Esophagus (tissue), 2 donors: ENCODE measurements at regions not wholly inside any gene's neighbourhood (a gene's known extent, or its start where the extent isn't known, plus 50 kb on each side); places are given as distances from the start of the nearest gene placed in this dataset.

Experiments used
- H3K27ac ChIP-seq, 2 donors: one replicate each; pipeline ENCODE4 v1.5.1; 2013; ENCODE audit warnings: low read depth in 2 of 2, mild to moderate bottlenecking in 2 of 2, inconsistent platforms in 1 of 2, low read length in 1 of 2, moderate library complexity in 1 of 2
- H3K27me3 ChIP-seq, 2 donors: one replicate each; pipeline ENCODE4 v1.6.1; 2013; ENCODE audit warnings: low read length in 2 of 2, control low read depth in 1 of 2, mild to moderate bottlenecking in 1 of 2; ENCODE audit not compliant: insufficient read depth in 2 of 2, control insufficient read depth in 1 of 2
- H3K36me3 ChIP-seq, 2 donors: one replicate each; pipeline ENCODE4 v1.6.1; 2013; ENCODE audit warnings: low read length in 1 of 2; ENCODE audit not compliant: control insufficient read depth in 2 of 2, insufficient read depth in 2 of 2
- H3K4me1 ChIP-seq, 2 donors: one replicate each; pipeline ENCODE4 v1.6.1; 2013; ENCODE audit warnings: low read length in 1 of 2; ENCODE audit not compliant: control insufficient read depth in 2 of 2, insufficient read depth in 2 of 2
- H3K4me3 ChIP-seq, 2 donors: one replicate each; pipeline ENCODE4 v1.5.1; 2013; ENCODE audit warnings: low read length in 2 of 2, mild to moderate bottlenecking in 2 of 2, low read depth in 1 of 2, moderate library complexity in 1 of 2
- H3K9me3 ChIP-seq, 2 donors: one replicate each; pipeline ENCODE4 v1.6.1; 2013; ENCODE audit warnings: mild to moderate bottlenecking in 2 of 2, low read depth in 1 of 2, low read length in 1 of 2, moderate library complexity in 1 of 2; ENCODE audit not compliant: control insufficient read depth in 2 of 2, insufficient read depth in 1 of 2
- WGBS, 2 donors: extraction: QIAGEN DNeasy Blood & Tissue Kit; methylation state at CpG; one replicate each; pipeline ENCODE4 v1.1.7; 2013; 5-methylcytosine and 5-hydroxymethylcytosine counted together
- donor health status: healthy with polysubstance abuse.
- donor health status: Bipolar disorder and iron deficiency.

GRCh38 chr9:95610006-95610785 lies 93.4 kb upstream of the PTCH1 start:
- 92 to 94% methylated on average over 16 of the region's 16 CpGs for WGBS, 2 donors
- Histone ChIP-seq H3K27ac (no peak overlapping the region), H3K27me3 (peaks cover 0 to 4% of the 10 kb centered on the region in 2 donors), H3K9me3 (peaks cover 0 to 11% of the 10 kb centered on the region in 2 donors), H3K4me1 (peaks cover 0 to 3% of the 10 kb centered on the region in 2 donors), H3K36me3 (no peaks in the 10 kb centered on the region), H3K4me3 (no peak overlapping the region)

- H3K4me1 ChIP-seq: peaks cover 0 to 6% of the 10 kb centered on the region in 2 donors
- H3K27ac ChIP-seq: no peak overlapping the region
- H3K27me3 ChIP-seq: peaks cover 0 to 4% of the 10 kb centered on the region in 2 donors
- no peak overlapping the region for H3K4me3 ChIP-seq
- no peaks in the 10 kb centered on the region for H3K36me3 ChIP-seq
- 77 to 86% methylated on average over 7 of the region's 7 CpGs for WGBS, 2 donors
- H3K9me3 ChIP-seq: peaks cover 0 to 9% of the 10 kb centered on the region in 2 donors
Observed at GRCh38 chr9:95609426-95609825, 92.7 kb upstream of the PTCH1 start.

GRCh38 chr9:95608341-95608740 lies 91.6 kb upstream of the PTCH1 start:
- no peaks in the 10 kb centered on the region for H3K36me3 ChIP-seq
- WGBS, 2 donors: 90 to 100% methylated on average over 1 of the region's 1 CpG
- peaks cover 0 to 4% of the 10 kb centered on the region in 2 donors for H3K27me3 ChIP-seq
- H3K9me3 ChIP-seq: no peaks in the 10 kb centered on the region
- H3K4me1 ChIP-seq: peaks cover 0 to 6% of the 10 kb centered on the region in 2 donors
- H3K4me3 ChIP-seq: no peak overlapping the region
- no peak overlapping the region for H3K27ac ChIP-seq

- H3K36me3 ChIP-seq: no peaks in the 10 kb centered on the region
- no peaks in the 10 kb centered on the region for H3K9me3 ChIP-seq
- H3K27me3 ChIP-seq: peaks cover 0 to 4% of the 10 kb centered on the region in 2 donors
- H3K4me3 ChIP-seq: no peak overlapping the region
- WGBS, 2 donors: 93 to 96% methylated on average over 5 of the region's 5 CpGs
- H3K4me1 ChIP-seq: peaks cover 0 to 6% of the 10 kb centered on the region in 2 donors
- H3K27ac ChIP-seq: no peak overlapping the region
Observed at GRCh38 chr9:95607507-95607906, 90.7 kb upstream of the PTCH1 start.

GRCh38 chr9:95606489-95607350 lies 89.9 kb upstream of the PTCH1 start:
- Histone ChIP-seq H3K4me3 (no peak overlapping the region), H3K27me3 (peaks cover 0 to 4% of the 10 kb centered on the region in 2 donors), H3K36me3 (no peaks in the 10 kb centered on the region), H3K9me3 (no peaks in the 10 kb centered on the region), H3K27ac (no peak overlapping the region), H3K4me1 (peaks cover 0 to 6% of the 10 kb centered on the region in 2 donors)
- WGBS, 2 donors: 52 to 68% methylated on average over 19 of the region's 19 CpGs

GRCh38 chr9:95605816-95606488 lies 89.2 kb upstream of the PTCH1 start:
- no peak overlapping the region for H3K27ac ChIP-seq
- peaks cover 0 to 4% of the 10 kb centered on the region in 2 donors for H3K27me3 ChIP-seq
- WGBS, 2 donors: 66 to 67% methylated on average over 10 of the region's 10 CpGs
- H3K36me3 ChIP-seq: no peaks in the 10 kb centered on the region
- H3K4me3 ChIP-seq: no peak overlapping the region
- peaks cover 0 to 6% of the 10 kb centered on the region in 2 donors for H3K4me1 ChIP-seq
- H3K9me3 ChIP-seq: no peaks in the 10 kb centered on the region

GRCh38 chr9:95605101-95605500 lies 88.3 kb upstream of the PTCH1 start:
- Histone ChIP-seq H3K27ac (no peak overlapping the region), H3K4me3 (no peak overlapping the region), H3K36me3 (no peaks in the 10 kb centered on the region), H3K27me3 (peaks cover 0 to 4% of the 10 kb centered on the region in 2 donors), H3K9me3 (no peaks in the 10 kb centered on the region), H3K4me1 (peaks cover 0 to 6% of the 10 kb centered on the region in 2 donors)
- 64 to 76% methylated on average over 6 of the region's 6 CpGs for WGBS, 2 donors

- Histone ChIP-seq H3K27ac (no peak overlapping the region), H3K4me1 (no peaks in the 10 kb centered on the region), H3K27me3 (no peaks in the 10 kb centered on the region), H3K4me3 (no peak overlapping the region), H3K9me3 (no peaks in the 10 kb centered on the region), H3K36me3 (no peaks in the 10 kb centered on the region)
- WGBS, 2 donors: 79 to 89% methylated on average over 2 of the region's 2 CpGs
Observed at GRCh38 chr9:95598236-95598635, 81.5 kb upstream of the PTCH1 start.

GRCh38 chr9:95595721-95596295 lies 79.0 kb upstream of the PTCH1 start:
- 94 to 95% methylated on average over 15 of the region's 15 CpGs for WGBS, 2 donors
- no peaks in the 10 kb centered on the region for H3K9me3 ChIP-seq

More at GRCh38 chr9:95595721-95596295, 79.0 kb upstream of the PTCH1 start:
- Histone ChIP-seq H3K4me3 (no peak overlapping the region), H3K27ac (no peak overlapping the region), H3K4me1 (no peaks in the 10 kb centered on the region), H3K36me3 (no peaks in the 10 kb centered on the region), H3K27me3 (no peaks in the 10 kb centered on the region)
